K562 (cell line): ENCODE measurements at regions not wholly inside any gene's neighbourhood (a gene's known extent, or its start where the extent isn't known, plus 50 kb on each side); places are given as distances from the start of the nearest gene placed in this dataset.

Source experiments
- ATAC-seq: fragments of 200-7000 bp; cut with Tn5 transposase; 3 replicates; pipeline ENCODE4 v1.9.1; 2020; ENCODE audit warnings: moderate library complexity
- BruUV-seq: library from RNA; stranded (reverse); fragments of 400-500 nt; replicated peaks from 2 replicates; lab custom pipeline; 2021; lab: Mats Ljungman, UMichigan
- CTCF ChIA-PET: fragments of 300-600 bp; formaldehyde crosslinking; extraction: SDS; loops from one replicate; lab custom pipeline; 2021; ENCODE audit warnings: low intra/inter-chr PET ratio; lab: Yijun Ruan, JAX
- POLR2A ChIA-PET: fragments of 300-600, 350-650 bp; sonication (Branson Sonifier 250); formaldehyde crosslinking; extraction: SDS; loops from one replicate; lab custom pipeline; 2021; ENCODE audit warnings: antibody characterized with exemption, inconsistent platforms; lab: Yijun Ruan, JAX
- DNase-seq, 4 experiments: peaks; one replicate each; pipeline versions ENCODE4 v3.0.0 to v3.0.0-alpha.2; 2011 to 2018; ENCODE audit warnings: low spot score in 3 of 4, mixed read lengths in 3 of 4; ENCODE audit errors: extremely low read depth in 1 of 4
- FAIRE-seq: peaks from 2 replicates; lab custom pipeline; 2011; peaks lifted over from hg19 to GRCh38; lab: Jason Lieb, UNC
- H2AFZ ChIP-seq: 2 replicates; pipeline ENCODE4 v1.6.0; 2011; ENCODE audit warnings: low read depth, low read length, control low read depth, inconsistent platforms
- H3K27ac ChIP-seq: fragments of 200-600 bp; 3 replicates; pipeline ENCODE4 v1.8.0; 2011; ENCODE audit warnings: low read depth, mild to moderate bottlenecking, control low read depth, inconsistent platforms, low read length, moderate library complexity, mixed read lengths; ENCODE audit errors: extremely low read depth
- H3K27me3 ChIP-seq, 2 experiments: fragments of 300-600 bp in 1 of 2; 2 replicates in 1 of 2; 3 replicates in 1 of 2; pipeline versions ENCODE4 v1.6.0 to v1.8.0; 2011; ENCODE audit warnings: inconsistent platforms in 2 of 2, low read length in 2 of 2, mild to moderate bottlenecking in 1 of 2, mixed read lengths in 1 of 2, moderate library complexity in 1 of 2; ENCODE audit not compliant: control insufficient read depth in 2 of 2, insufficient read depth in 2 of 2
- H3K36me3 ChIP-seq: fragments of 300-600 bp; 3 replicates; pipeline ENCODE4 v1.8.0; 2011; ENCODE audit warnings: mild to moderate bottlenecking, low read length, inconsistent platforms; ENCODE audit not compliant: control insufficient read depth, insufficient read depth
- H3K4me1 ChIP-seq, 2 experiments: fragments of 200-600 bp in 1 of 2; replicated peaks in 1 of 2; 2 replicates in 1 of 2; 3 replicates in 1 of 2; pipeline versions ENCODE4 v1.5.1 to v1.8.0; 2011; ENCODE audit warnings: inconsistent platforms in 2 of 2, low read length in 2 of 2, mild to moderate bottlenecking in 1 of 2, mixed read lengths in 1 of 2, moderate library complexity in 1 of 2; ENCODE audit not compliant: control insufficient read depth in 2 of 2, insufficient read depth in 2 of 2
- H3K4me2 ChIP-seq: 2 replicates; pipeline ENCODE4 v1.6.1; 2011; ENCODE audit warnings: low read length, control low read depth, inconsistent platforms, mixed read lengths; ENCODE audit not compliant: insufficient read depth
- H3K4me3 ChIP-seq: fragments of 200-600 bp; sonication (generic), shearing (Covaris generic); 2 replicates; pipeline ENCODE4 v1.5.1; 2016; ENCODE audit warnings: control low read depth, inconsistent platforms
- H3K79me2 ChIP-seq: fragments of 200-600 bp; 3 replicates; pipeline ENCODE4 v1.8.0; 2011; ENCODE audit warnings: low read length, inconsistent platforms; ENCODE audit not compliant: control insufficient read depth, insufficient read depth
- H3K9ac ChIP-seq, 2 experiments: 2 replicates each; pipeline versions ENCODE4 v1.6.0 to v1.6.1; 2011; ENCODE audit warnings: low read depth in 2 of 2, low read length in 2 of 2, control low read depth in 1 of 2, inconsistent platforms in 1 of 2, mild to moderate bottlenecking in 1 of 2, mixed read lengths in 1 of 2; ENCODE audit not compliant: insufficient read depth in 1 of 2
- H3K9me1 ChIP-seq: one replicate; pipeline ENCODE4 v1.6.0; 2011; ENCODE audit warnings: inconsistent platforms, mild to moderate bottlenecking, low read length, moderate library complexity; ENCODE audit not compliant: control insufficient read depth, insufficient read depth
- H3K9me3 ChIP-seq: replicated peaks from 2 replicates; pipeline ENCODE4 v1.5.1; 2011; ENCODE audit warnings: low read depth, low read length, inconsistent platforms; ENCODE audit not compliant: control insufficient read depth, insufficient read depth
- H4K20me1 ChIP-seq: replicated peaks from 2 replicates; pipeline ENCODE4 v1.6.1; 2011; ENCODE audit warnings: low read length, inconsistent platforms, mixed read lengths; ENCODE audit not compliant: control insufficient read depth, insufficient read depth
- BACH1 ChIP-seq: fragments of 200-800 bp; sonication (Bioruptor generic); IDR thresholded peaks from 2 replicates; pipeline ENCODE4 v1.6.1; 2016; ENCODE audit warnings: missing genetic modification characterization, missing compliant biosample characterization
- CEBPB ChIP-seq: fragments of 450-650 bp; IDR thresholded peaks from 2 replicates; pipeline ENCODE4 v1.6.1; 2016; ENCODE audit warnings: missing genetic modification characterization, missing compliant biosample characterization
- CXXC5 ChIP-seq: fragments of 250-450 bp; sonication (Bioruptor Pico); IDR thresholded peaks from 2 replicates; pipeline ENCODE4 v1.8.0; 2022; ENCODE audit warnings: inconsistent platforms, mild to moderate bottlenecking, moderate library complexity
- DMBX1 ChIP-seq: fragments of 250-450 bp; sonication (Bioruptor Pico); IDR thresholded peaks from 2 replicates; pipeline ENCODE4 v1.8.0; 2022; ENCODE audit warnings: inconsistent platforms, mild to moderate bottlenecking, moderate library complexity, borderline replicate concordance
- EGR1 ChIP-seq: fragments of 450-650 bp; conservative IDR thresholded peaks from 2 replicates; pipeline ENCODE4 v1.6.1; 2017; ENCODE audit warnings: mild to moderate bottlenecking
- GABPB2 ChIP-seq: fragments of 250-450 bp; sonication (Bioruptor Pico); conservative IDR thresholded peaks from 2 replicates; pipeline ENCODE4 v1.5.1; 2021; ENCODE audit warnings: mild to moderate bottlenecking
- KLF10 ChIP-seq: fragments of 250-450 bp; sonication (Bioruptor Pico); IDR thresholded peaks from 2 replicates; pipeline ENCODE4 v1.6.1; 2021; ENCODE audit warnings: matching md5 sums
- POLR2AphosphoS2 ChIP-seq: IDR thresholded peaks from 2 replicates; pipeline ENCODE4 v1.6.1; 2012; ENCODE audit warnings: low read length, improper control_type of control experiment
- POLR2AphosphoS5 ChIP-seq: IDR thresholded peaks from 2 replicates; pipeline ENCODE4 v1.6.1; 2011; ENCODE audit warnings: mild to moderate bottlenecking, low read depth, low read length, moderate library complexity; ENCODE audit not compliant: control insufficient read depth, insufficient read depth
- RBM39 ChIP-seq: fragments of 200-400 bp; formaldehyde crosslinking; optimal IDR thresholded peaks from 2 replicates; pipeline ENCODE3; 2018; ENCODE audit warnings: low read depth, low read length
- SP1 ChIP-seq: sonication (generic); formaldehyde crosslinking; IDR thresholded peaks from 2 replicates; pipeline ENCODE4 v1.8.1; 2022; ENCODE audit warnings: mild to moderate bottlenecking, missing genetic modification reagents
- SRSF3 ChIP-seq: fragments of 200-400 bp; formaldehyde crosslinking; IDR thresholded peaks from 2 replicates; pipeline ENCODE4 v1.6.1; 2016; ENCODE audit warnings: mild to moderate bottlenecking, low read length, moderate library complexity; ENCODE audit not compliant: insufficient read depth
- U2AF1 ChIP-seq: fragments of 200-400 bp; formaldehyde crosslinking; optimal IDR thresholded peaks from 2 replicates; pipeline ENCODE3; 2017; ENCODE audit warnings: mild to moderate bottlenecking, low read depth, low read length, moderate library complexity
- U2AF2 ChIP-seq: fragments of 200-400 bp; formaldehyde crosslinking; optimal IDR thresholded peaks from 2 replicates; pipeline ENCODE3; 2017; ENCODE audit warnings: low read depth, mild to moderate bottlenecking, low read length
- YY1 ChIP-seq, 3 experiments: IDR thresholded peaks; 2 replicates each; pipeline ENCODE4 v1.6.1; 2011; ENCODE audit warnings: low read length in 2 of 3, mild to moderate bottlenecking in 2 of 3, moderate library complexity in 2 of 3, borderline replicate concordance in 1 of 3, control low read depth in 1 of 3, low read depth in 1 of 3; ENCODE audit not compliant: insufficient read depth in 3 of 3, insufficient replicate concordance in 2 of 3, control insufficient read depth in 1 of 3, insufficient read length in 1 of 3; ENCODE audit errors: extremely low read depth in 1 of 3
- ZNF232 ChIP-seq: sonication (generic); formaldehyde crosslinking; IDR thresholded peaks from 2 replicates; pipeline ENCODE4 v1.8.0; 2022; ENCODE audit warnings: mild to moderate bottlenecking, missing genetic modification reagents
- WGBS: fragments of 100-300 bp; shearing (Covaris generic); methylation state at CpG from one replicate; pipeline ENCODE4 v1.1.6; 2016; ENCODE audit warnings: low coverage, mixed read lengths; ENCODE audit not compliant: insufficient coverage; ENCODE audit errors: missing lambda C conversion rate; 5-methylcytosine and 5-hydroxymethylcytosine counted together
- in situ Hi-C: fragments of 300-500 bp; cut with MboI; formaldehyde crosslinking; loops from 4 replicates; pipeline ENCODE4 v1.15.0; 2018; ENCODE audit warnings: inconsistent platforms, mixed read lengths
- intact Hi-C: fragments of 100-400 bp; cut with micrococcal nuclease; formaldehyde crosslinking; loops from 2 replicates; pipeline ENCODE4 v1.14.2; 2022
- TF ChIP-seq, protein P1 (sequence below), 2 experiments: fragments of 450-650 bp in 1 of 2; sonication (generic) in 1 of 2; formaldehyde crosslinking; conservative IDR thresholded peaks; 2 replicates each; pipeline versions ENCODE4 v1.4.0 to v1.8.1; 2020 to 2022; ENCODE audit warnings: mild to moderate bottlenecking in 1 of 2, missing genetic modification reagents in 1 of 2
- TF ChIP-seq, protein P2 (sequence below): fragments of 450-650 bp; IDR thresholded peaks from 2 replicates; pipeline ENCODE4 v1.6.1; 2014; ENCODE audit warnings: low read depth, mild to moderate bottlenecking, moderate library complexity, borderline replicate concordance
- TF ChIP-seq, protein P3 (sequence below): fragments of 250-450 bp; sonication (Bioruptor Pico); IDR thresholded peaks from 2 replicates; pipeline ENCODE4 v1.8.0; 2022; ENCODE audit warnings: moderate library complexity, mild to moderate bottlenecking, inconsistent platforms
- TF ChIP-seq, protein P4 (sequence below): fragments of 450-650 bp; formaldehyde crosslinking; IDR thresholded peaks from 2 replicates; pipeline ENCODE4 v1.4.0; 2022; ENCODE audit warnings: missing genetic modification characterization

DNA sequence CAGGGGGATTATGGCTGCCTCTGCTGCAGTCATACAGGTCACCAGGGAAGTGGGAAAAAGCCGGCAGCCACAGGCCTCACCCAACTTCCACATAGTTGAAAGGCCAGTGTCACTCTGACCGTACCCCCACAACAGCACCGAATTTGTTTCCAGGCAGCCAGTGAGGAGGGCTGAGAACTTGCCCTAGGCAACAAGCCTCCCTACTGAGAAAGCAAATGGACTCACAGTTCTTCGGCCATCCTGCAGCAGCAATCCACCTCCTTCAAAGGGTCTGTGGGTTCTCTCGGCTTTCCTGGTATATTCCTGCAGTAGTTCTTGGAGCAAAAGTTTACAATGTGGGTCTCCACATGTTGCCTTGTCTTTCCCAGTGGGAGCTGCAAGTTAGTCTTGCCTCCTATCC, 251.3 kb downstream of the ETNK1 start:
- no peaks in the 10 kb centered on the region for H3K79me2 ChIP-seq
- no peak overlapping the region for H3K4me3 ChIP-seq
- no peak for TF ChIP-seq BACH1 (tag)
- no peak for TF ChIP-seq SP1 (CRISPR knock-in tag)
- TF ChIP-seq, protein P1, sequence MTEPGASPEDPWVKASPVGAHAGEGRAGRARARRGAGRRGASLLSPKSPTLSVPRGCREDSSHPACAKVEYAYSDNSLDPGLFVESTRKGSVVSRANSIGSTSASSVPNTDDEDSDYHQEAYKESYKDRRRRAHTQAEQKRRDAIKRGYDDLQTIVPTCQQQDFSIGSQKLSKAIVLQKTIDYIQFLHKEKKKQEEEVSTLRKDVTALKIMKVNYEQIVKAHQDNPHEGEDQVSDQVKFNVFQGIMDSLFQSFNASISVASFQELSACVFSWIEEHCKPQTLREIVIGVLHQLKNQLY (CRISPR knock-in tag; conservative IDR thresholded peaks at IDR 0.05) = no peak
- TF ChIP-seq, protein P2, sequence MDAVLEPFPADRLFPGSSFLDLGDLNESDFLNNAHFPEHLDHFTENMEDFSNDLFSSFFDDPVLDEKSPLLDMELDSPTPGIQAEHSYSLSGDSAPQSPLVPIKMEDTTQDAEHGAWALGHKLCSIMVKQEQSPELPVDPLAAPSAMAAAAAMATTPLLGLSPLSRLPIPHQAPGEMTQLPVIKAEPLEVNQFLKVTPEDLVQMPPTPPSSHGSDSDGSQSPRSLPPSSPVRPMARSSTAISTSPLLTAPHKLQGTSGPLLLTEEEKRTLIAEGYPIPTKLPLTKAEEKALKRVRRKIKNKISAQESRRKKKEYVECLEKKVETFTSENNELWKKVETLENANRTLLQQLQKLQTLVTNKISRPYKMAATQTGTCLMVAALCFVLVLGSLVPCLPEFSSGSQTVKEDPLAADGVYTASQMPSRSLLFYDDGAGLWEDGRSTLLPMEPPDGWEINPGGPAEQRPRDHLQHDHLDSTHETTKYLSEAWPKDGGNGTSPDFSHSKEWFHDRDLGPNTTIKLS = no peak
- TF ChIP-seq U2AF2 = no peak
- TF ChIP-seq POLR2AphosphoS5 = no peak
- no peak for TF ChIP-seq SRSF3
- no peak for TF ChIP-seq CEBPB (tag)
- no peak for TF ChIP-seq POLR2AphosphoS2
- no peak for TF ChIP-seq KLF10 (CRISPR knock-in tag)
- TF ChIP-seq ZNF232 (CRISPR knock-in tag) = no peak
- no peak for TF ChIP-seq RBM39
- no peak for TF ChIP-seq CXXC5 (CRISPR knock-in tag)
- no peak for TF ChIP-seq EGR1
- TF ChIP-seq YY1 (IDR thresholded peaks at IDR 0.05; ENCODE audit: borderline replicate concordance in 1 of 3, control insufficient read depth in 1 of 3, extremely low read depth in 1 of 3, insufficient read depth in 3 of 3, insufficient read length in 1 of 3, insufficient replicate concordance in 2 of 3, low read depth in 1 of 3, low read length in 2 of 3) = no peak
- TF ChIP-seq GABPB2 (CRISPR knock-in tag) = no peak
- TF ChIP-seq, protein P3, sequence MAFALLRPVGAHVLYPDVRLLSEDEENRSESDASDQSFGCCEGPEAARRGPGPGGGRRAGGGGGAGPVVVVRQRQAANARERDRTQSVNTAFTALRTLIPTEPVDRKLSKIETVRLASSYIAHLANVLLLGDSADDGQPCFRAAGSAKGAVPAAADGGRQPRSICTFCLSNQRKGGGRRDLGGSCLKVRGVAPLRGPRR = no peak
- TF ChIP-seq U2AF1 = no peak
- no peak for TF ChIP-seq DMBX1 (CRISPR knock-in tag)
- TF ChIP-seq, protein P4, sequence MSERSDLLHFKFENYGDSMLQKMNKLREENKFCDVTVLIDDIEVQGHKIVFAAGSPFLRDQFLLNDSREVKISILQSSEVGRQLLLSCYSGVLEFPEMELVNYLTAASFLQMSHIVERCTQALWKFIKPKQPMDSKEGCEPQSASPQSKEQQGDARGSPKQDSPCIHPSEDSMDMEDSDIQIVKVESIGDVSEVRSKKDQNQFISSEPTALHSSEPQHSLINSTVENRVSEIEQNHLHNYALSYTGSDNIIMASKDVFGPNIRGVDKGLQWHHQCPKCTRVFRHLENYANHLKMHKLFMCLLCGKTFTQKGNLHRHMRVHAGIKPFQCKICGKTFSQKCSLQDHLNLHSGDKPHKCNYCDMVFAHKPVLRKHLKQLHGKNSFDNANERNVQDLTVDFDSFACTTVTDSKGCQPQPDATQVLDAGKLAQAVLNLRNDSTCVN (CRISPR knock-in tag) = no peak
- ChIA-PET POLR2A (no interaction called here), CTCF (no interaction called here)
- intact Hi-C loops (no loop called here), in situ Hi-C loops (no loop called here)
- no peaks in the 10 kb centered on the region for H3K9me3 ChIP-seq
- no peak overlapping the region for H3K27ac ChIP-seq
- DNase-seq = no peak
- H3K27me3 ChIP-seq = no peaks in the 10 kb centered on the region; a peak in 1 of 5 replicates
- no peak for ATAC-seq
- H2AFZ ChIP-seq = no peak overlapping the region
- no peaks in the 10 kb centered on the region for H3K9me1 ChIP-seq
- FAIRE-seq = no peak
- H4K20me1 ChIP-seq = no peaks in the 10 kb centered on the region
- WGBS = 4% methylated on average over 5 of the region's 5 CpGs
- H3K9ac ChIP-seq = no peak overlapping the region
- H3K36me3 ChIP-seq = no peaks in the 10 kb centered on the region
- H3K4me2 ChIP-seq = no peak overlapping the region
- H3K4me1 ChIP-seq = no peaks in the 10 kb centered on the region
- no TSS peak for BruUV-seq
